K562 (cell line): ENCODE measurements at regions not wholly inside any gene's neighbourhood (a gene's known extent, or its start where the extent isn't known, plus 50 kb on each side); places are given as distances from the start of the nearest gene placed in this dataset.

Experiments used
- ATAC-seq: fragments of 200-7000 bp; cut with Tn5 transposase; 3 replicates; pipeline ENCODE4 v1.9.1; 2020; ENCODE audit warnings: moderate library complexity
- BruUV-seq: library from RNA; stranded (reverse); fragments of 400-500 nt; replicated peaks from 2 replicates; lab custom pipeline; 2021; lab: Mats Ljungman, UMichigan
- CTCF ChIA-PET: fragments of 300-600 bp; formaldehyde crosslinking; extraction: SDS; loops from one replicate; lab custom pipeline; 2021; ENCODE audit warnings: low intra/inter-chr PET ratio; lab: Yijun Ruan, JAX
- POLR2A ChIA-PET: fragments of 300-600, 350-650 bp; sonication (Branson Sonifier 250); formaldehyde crosslinking; extraction: SDS; loops from one replicate; lab custom pipeline; 2021; ENCODE audit warnings: antibody characterized with exemption, inconsistent platforms; lab: Yijun Ruan, JAX
- DNase-seq, 4 experiments: peaks; one replicate each; pipeline versions ENCODE4 v3.0.0 to v3.0.0-alpha.2; 2011 to 2018; ENCODE audit warnings: low spot score in 3 of 4, mixed read lengths in 3 of 4; ENCODE audit errors: extremely low read depth in 1 of 4
- FAIRE-seq: peaks from 2 replicates; lab custom pipeline; 2011; peaks lifted over from hg19 to GRCh38; lab: Jason Lieb, UNC
- H2AFZ ChIP-seq: 2 replicates; pipeline ENCODE4 v1.6.0; 2011; ENCODE audit warnings: low read depth, low read length, control low read depth, inconsistent platforms
- H3K27ac ChIP-seq: fragments of 200-600 bp; 3 replicates; pipeline ENCODE4 v1.8.0; 2011; ENCODE audit warnings: low read depth, mild to moderate bottlenecking, control low read depth, inconsistent platforms, low read length, moderate library complexity, mixed read lengths; ENCODE audit errors: extremely low read depth
- H3K27me3 ChIP-seq, 2 experiments: fragments of 300-600 bp in 1 of 2; 2 replicates in 1 of 2; 3 replicates in 1 of 2; pipeline versions ENCODE4 v1.6.0 to v1.8.0; 2011; ENCODE audit warnings: inconsistent platforms in 2 of 2, low read length in 2 of 2, mild to moderate bottlenecking in 1 of 2, mixed read lengths in 1 of 2, moderate library complexity in 1 of 2; ENCODE audit not compliant: control insufficient read depth in 2 of 2, insufficient read depth in 2 of 2
- H3K36me3 ChIP-seq: fragments of 300-600 bp; 3 replicates; pipeline ENCODE4 v1.8.0; 2011; ENCODE audit warnings: mild to moderate bottlenecking, low read length, inconsistent platforms; ENCODE audit not compliant: control insufficient read depth, insufficient read depth
- H3K4me1 ChIP-seq, 2 experiments: fragments of 200-600 bp in 1 of 2; replicated peaks in 1 of 2; 2 replicates in 1 of 2; 3 replicates in 1 of 2; pipeline versions ENCODE4 v1.5.1 to v1.8.0; 2011; ENCODE audit warnings: inconsistent platforms in 2 of 2, low read length in 2 of 2, mild to moderate bottlenecking in 1 of 2, mixed read lengths in 1 of 2, moderate library complexity in 1 of 2; ENCODE audit not compliant: control insufficient read depth in 2 of 2, insufficient read depth in 2 of 2
- H3K4me2 ChIP-seq: 2 replicates; pipeline ENCODE4 v1.6.1; 2011; ENCODE audit warnings: low read length, control low read depth, inconsistent platforms, mixed read lengths; ENCODE audit not compliant: insufficient read depth
- H3K4me3 ChIP-seq: fragments of 200-600 bp; sonication (generic), shearing (Covaris generic); 2 replicates; pipeline ENCODE4 v1.5.1; 2016; ENCODE audit warnings: control low read depth, inconsistent platforms
- H3K79me2 ChIP-seq: fragments of 200-600 bp; 3 replicates; pipeline ENCODE4 v1.8.0; 2011; ENCODE audit warnings: low read length, inconsistent platforms; ENCODE audit not compliant: control insufficient read depth, insufficient read depth
- H3K9ac ChIP-seq, 2 experiments: 2 replicates each; pipeline versions ENCODE4 v1.6.0 to v1.6.1; 2011; ENCODE audit warnings: low read depth in 2 of 2, low read length in 2 of 2, control low read depth in 1 of 2, inconsistent platforms in 1 of 2, mild to moderate bottlenecking in 1 of 2, mixed read lengths in 1 of 2; ENCODE audit not compliant: insufficient read depth in 1 of 2
- H3K9me1 ChIP-seq: one replicate; pipeline ENCODE4 v1.6.0; 2011; ENCODE audit warnings: inconsistent platforms, mild to moderate bottlenecking, low read length, moderate library complexity; ENCODE audit not compliant: control insufficient read depth, insufficient read depth
- H3K9me3 ChIP-seq: replicated peaks from 2 replicates; pipeline ENCODE4 v1.5.1; 2011; ENCODE audit warnings: low read depth, low read length, inconsistent platforms; ENCODE audit not compliant: control insufficient read depth, insufficient read depth
- H4K20me1 ChIP-seq: replicated peaks from 2 replicates; pipeline ENCODE4 v1.6.1; 2011; ENCODE audit warnings: low read length, inconsistent platforms, mixed read lengths; ENCODE audit not compliant: control insufficient read depth, insufficient read depth
- HDGF ChIP-seq: fragments of 450-650 bp; IDR thresholded peaks from 2 replicates; pipeline ENCODE4 v1.6.1; 2016
- NCOA6 ChIP-seq: fragments of 450-650 bp; IDR thresholded peaks from 2 replicates; pipeline ENCODE4 v1.6.1; 2017; ENCODE audit warnings: mild to moderate bottlenecking
- NEUROD1 ChIP-seq: fragments of 150-350 bp; IDR thresholded peaks from 2 replicates; pipeline ENCODE4 v1.6.1; 2014; ENCODE audit warnings: borderline replicate concordance, low read length, low read depth; ENCODE audit not compliant: partially characterized antibody
- WGBS: fragments of 100-300 bp; shearing (Covaris generic); methylation state at CpG from one replicate; pipeline ENCODE4 v1.1.6; 2016; ENCODE audit warnings: low coverage, mixed read lengths; ENCODE audit not compliant: insufficient coverage; ENCODE audit errors: missing lambda C conversion rate; 5-methylcytosine and 5-hydroxymethylcytosine counted together
- in situ Hi-C: fragments of 300-500 bp; cut with MboI; formaldehyde crosslinking; loops from 4 replicates; pipeline ENCODE4 v1.15.0; 2018; ENCODE audit warnings: inconsistent platforms, mixed read lengths
- intact Hi-C: fragments of 100-400 bp; cut with micrococcal nuclease; formaldehyde crosslinking; loops from 2 replicates; pipeline ENCODE4 v1.14.2; 2022
- TF ChIP-seq, protein P1 (sequence below): fragments of 450-650 bp; IDR thresholded peaks from one replicate; pipeline ENCODE4 v1.6.1; 2018; ENCODE audit warnings: mild to moderate bottlenecking, moderate library complexity; ENCODE audit not compliant: partially characterized antibody
- TF ChIP-seq, protein P2 (sequence below): sonication (generic); formaldehyde crosslinking; IDR thresholded peaks from 2 replicates; pipeline ENCODE4 v1.8.1; 2023; ENCODE audit warnings: mild to moderate bottlenecking, missing genetic modification reagents
- TF ChIP-seq, protein P3 (sequence below): fragments of 250-450 bp; sonication (Bioruptor Pico); IDR thresholded peaks from 2 replicates; pipeline ENCODE4 v1.4.0; 2020
- TF ChIP-seq, protein P4 (sequence below): fragments of 450-650 bp; IDR thresholded peaks from 2 replicates; pipeline ENCODE4 v1.6.1; 2016; ENCODE audit warnings: mild to moderate bottlenecking, moderate library complexity

DNA sequence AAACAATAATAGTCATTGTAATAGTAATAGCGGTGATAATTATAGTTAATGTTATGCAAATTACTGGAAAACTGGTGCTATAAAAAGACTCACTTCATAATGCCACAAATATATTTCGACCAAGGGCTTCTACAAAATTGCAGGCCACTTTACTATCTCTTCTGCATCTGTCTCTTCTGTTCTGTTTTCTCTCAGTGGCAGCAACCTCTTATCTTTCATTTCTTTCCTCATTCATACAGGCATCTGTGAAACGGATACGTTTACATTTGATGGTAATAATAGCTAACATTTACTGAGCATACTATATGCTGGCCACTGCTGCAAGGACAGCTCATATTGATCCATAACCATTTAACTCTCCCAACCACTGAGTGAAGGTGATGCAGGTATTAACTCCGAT, 537.4 kb upstream of the PFKP start:
- Histone ChIP-seq H3K27ac (no peak overlapping the region), H3K79me2 (no peaks in the 10 kb centered on the region), H2AFZ (no peak overlapping the region), H4K20me1 (no peaks in the 10 kb centered on the region), H3K36me3 (no peaks in the 10 kb centered on the region), H3K9me3 (no peaks in the 10 kb centered on the region), H3K9ac (no peak overlapping the region), H3K27me3 (peaks cover 0 to 14% of the 10 kb centered on the region in 2 experiments; a peak in 3 of 5 replicates), H3K4me1 (no peaks in the 10 kb centered on the region), H3K9me1 (no peaks in the 10 kb centered on the region), H3K4me2 (no peak overlapping the region), H3K4me3 (no peak overlapping the region)
- in situ Hi-C loops (no loop called here), intact Hi-C loops (no loop called here)
- DNase-seq (no peak), FAIRE-seq (no peak), ATAC-seq (no peak)
- no TSS peak for BruUV-seq
- CTCF ChIA-PET = no interaction called here
- 0% methylated on average over 5 of the region's 5 CpGs for WGBS
- POLR2A ChIA-PET = no interaction called here
- TF ChIP-seq HDGF (no peak), NEUROD1 (no peak), NCOA6 (no peak)
- TF ChIP-seq, protein P1, sequence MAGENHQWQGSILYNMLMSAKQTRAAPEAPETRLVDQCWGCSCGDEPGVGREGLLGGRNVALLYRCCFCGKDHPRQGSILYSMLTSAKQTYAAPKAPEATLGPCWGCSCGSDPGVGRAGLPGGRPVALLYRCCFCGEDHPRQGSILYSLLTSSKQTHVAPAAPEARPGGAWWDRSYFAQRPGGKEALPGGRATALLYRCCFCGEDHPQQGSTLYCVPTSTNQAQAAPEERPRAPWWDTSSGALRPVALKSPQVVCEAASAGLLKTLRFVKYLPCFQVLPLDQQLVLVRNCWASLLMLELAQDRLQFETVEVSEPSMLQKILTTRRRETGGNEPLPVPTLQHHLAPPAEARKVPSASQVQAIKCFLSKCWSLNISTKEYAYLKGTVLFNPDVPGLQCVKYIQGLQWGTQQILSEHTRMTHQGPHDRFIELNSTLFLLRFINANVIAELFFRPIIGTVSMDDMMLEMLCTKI = no peak
- TF ChIP-seq, protein P2, sequence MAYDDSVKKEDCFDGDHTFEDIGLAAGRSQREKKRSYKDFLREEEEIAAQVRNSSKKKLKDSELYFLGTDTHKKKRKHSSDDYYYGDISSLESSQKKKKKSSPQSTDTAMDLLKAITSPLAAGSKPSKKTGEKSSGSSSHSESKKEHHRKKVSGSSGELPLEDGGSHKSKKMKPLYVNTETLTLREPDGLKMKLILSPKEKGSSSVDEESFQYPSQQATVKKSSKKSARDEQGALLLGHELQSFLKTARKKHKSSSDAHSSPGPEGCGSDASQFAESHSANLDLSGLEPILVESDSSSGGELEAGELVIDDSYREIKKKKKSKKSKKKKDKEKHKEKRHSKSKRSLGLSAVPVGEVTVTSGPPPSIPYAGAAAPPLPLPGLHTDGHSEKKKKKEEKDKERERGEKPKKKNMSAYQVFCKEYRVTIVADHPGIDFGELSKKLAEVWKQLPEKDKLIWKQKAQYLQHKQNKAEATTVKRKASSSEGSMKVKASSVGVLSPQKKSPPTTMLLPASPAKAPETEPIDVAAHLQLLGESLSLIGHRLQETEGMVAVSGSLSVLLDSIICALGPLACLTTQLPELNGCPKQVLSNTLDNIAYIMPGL (CRISPR knock-in tag) = no peak
- TF ChIP-seq, protein P3, sequence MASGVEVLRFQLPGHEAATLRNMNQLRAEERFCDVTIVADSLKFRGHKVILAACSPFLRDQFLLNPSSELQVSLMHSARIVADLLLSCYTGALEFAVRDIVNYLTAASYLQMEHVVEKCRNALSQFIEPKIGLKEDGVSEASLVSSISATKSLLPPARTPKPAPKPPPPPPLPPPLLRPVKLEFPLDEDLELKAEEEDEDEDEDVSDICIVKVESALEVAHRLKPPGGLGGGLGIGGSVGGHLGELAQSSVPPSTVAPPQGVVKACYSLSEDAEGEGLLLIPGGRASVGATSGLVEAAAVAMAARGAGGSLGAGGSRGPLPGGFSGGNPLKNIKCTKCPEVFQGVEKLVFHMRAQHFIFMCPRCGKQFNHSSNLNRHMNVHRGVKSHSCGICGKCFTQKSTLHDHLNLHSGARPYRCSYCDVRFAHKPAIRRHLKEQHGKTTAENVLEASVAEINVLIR (CRISPR knock-in tag) = no peak
- TF ChIP-seq, protein P4, sequence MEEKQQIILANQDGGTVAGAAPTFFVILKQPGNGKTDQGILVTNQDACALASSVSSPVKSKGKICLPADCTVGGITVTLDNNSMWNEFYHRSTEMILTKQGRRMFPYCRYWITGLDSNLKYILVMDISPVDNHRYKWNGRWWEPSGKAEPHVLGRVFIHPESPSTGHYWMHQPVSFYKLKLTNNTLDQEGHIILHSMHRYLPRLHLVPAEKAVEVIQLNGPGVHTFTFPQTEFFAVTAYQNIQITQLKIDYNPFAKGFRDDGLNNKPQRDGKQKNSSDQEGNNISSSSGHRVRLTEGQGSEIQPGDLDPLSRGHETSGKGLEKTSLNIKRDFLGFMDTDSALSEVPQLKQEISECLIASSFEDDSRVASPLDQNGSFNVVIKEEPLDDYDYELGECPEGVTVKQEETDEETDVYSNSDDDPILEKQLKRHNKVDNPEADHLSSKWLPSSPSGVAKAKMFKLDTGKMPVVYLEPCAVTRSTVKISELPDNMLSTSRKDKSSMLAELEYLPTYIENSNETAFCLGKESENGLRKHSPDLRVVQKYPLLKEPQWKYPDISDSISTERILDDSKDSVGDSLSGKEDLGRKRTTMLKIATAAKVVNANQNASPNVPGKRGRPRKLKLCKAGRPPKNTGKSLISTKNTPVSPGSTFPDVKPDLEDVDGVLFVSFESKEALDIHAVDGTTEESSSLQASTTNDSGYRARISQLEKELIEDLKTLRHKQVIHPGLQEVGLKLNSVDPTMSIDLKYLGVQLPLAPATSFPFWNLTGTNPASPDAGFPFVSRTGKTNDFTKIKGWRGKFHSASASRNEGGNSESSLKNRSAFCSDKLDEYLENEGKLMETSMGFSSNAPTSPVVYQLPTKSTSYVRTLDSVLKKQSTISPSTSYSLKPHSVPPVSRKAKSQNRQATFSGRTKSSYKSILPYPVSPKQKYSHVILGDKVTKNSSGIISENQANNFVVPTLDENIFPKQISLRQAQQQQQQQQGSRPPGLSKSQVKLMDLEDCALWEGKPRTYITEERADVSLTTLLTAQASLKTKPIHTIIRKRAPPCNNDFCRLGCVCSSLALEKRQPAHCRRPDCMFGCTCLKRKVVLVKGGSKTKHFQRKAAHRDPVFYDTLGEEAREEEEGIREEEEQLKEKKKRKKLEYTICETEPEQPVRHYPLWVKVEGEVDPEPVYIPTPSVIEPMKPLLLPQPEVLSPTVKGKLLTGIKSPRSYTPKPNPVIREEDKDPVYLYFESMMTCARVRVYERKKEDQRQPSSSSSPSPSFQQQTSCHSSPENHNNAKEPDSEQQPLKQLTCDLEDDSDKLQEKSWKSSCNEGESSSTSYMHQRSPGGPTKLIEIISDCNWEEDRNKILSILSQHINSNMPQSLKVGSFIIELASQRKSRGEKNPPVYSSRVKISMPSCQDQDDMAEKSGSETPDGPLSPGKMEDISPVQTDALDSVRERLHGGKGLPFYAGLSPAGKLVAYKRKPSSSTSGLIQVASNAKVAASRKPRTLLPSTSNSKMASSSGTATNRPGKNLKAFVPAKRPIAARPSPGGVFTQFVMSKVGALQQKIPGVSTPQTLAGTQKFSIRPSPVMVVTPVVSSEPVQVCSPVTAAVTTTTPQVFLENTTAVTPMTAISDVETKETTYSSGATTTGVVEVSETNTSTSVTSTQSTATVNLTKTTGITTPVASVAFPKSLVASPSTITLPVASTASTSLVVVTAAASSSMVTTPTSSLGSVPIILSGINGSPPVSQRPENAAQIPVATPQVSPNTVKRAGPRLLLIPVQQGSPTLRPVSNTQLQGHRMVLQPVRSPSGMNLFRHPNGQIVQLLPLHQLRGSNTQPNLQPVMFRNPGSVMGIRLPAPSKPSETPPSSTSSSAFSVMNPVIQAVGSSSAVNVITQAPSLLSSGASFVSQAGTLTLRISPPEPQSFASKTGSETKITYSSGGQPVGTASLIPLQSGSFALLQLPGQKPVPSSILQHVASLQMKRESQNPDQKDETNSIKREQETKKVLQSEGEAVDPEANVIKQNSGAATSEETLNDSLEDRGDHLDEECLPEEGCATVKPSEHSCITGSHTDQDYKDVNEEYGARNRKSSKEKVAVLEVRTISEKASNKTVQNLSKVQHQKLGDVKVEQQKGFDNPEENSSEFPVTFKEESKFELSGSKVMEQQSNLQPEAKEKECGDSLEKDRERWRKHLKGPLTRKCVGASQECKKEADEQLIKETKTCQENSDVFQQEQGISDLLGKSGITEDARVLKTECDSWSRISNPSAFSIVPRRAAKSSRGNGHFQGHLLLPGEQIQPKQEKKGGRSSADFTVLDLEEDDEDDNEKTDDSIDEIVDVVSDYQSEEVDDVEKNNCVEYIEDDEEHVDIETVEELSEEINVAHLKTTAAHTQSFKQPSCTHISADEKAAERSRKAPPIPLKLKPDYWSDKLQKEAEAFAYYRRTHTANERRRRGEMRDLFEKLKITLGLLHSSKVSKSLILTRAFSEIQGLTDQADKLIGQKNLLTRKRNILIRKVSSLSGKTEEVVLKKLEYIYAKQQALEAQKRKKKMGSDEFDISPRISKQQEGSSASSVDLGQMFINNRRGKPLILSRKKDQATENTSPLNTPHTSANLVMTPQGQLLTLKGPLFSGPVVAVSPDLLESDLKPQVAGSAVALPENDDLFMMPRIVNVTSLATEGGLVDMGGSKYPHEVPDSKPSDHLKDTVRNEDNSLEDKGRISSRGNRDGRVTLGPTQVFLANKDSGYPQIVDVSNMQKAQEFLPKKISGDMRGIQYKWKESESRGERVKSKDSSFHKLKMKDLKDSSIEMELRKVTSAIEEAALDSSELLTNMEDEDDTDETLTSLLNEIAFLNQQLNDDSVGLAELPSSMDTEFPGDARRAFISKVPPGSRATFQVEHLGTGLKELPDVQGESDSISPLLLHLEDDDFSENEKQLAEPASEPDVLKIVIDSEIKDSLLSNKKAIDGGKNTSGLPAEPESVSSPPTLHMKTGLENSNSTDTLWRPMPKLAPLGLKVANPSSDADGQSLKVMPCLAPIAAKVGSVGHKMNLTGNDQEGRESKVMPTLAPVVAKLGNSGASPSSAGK = no peak
